SK-N-SH treated with all-trans-retinoic acid at 6 μM for 48 hours (cell line): ENCODE measurements at regions not wholly inside any gene's neighbourhood (a gene's known extent, or its start where the extent isn't known, plus 50 kb on each side); places are given as distances from the start of the nearest gene placed in this dataset.

ENCODE experiments used
- ATAC-seq: fragments of 200-7000 bp; cut with Tn5 transposase; 3 replicates; pipeline ENCODE4 v1.9.1; 2020; ENCODE audit warnings: mild to moderate bottlenecking, moderate library complexity
- BACH2 ChIP-seq: fragments of 250-450 bp; sonication (Bioruptor Pico); IDR thresholded peaks from 2 replicates; pipeline ENCODE4 v1.9.0; 2021; ENCODE audit warnings: mild to moderate bottlenecking, borderline replicate concordance
- CSDC2 ChIP-seq: fragments of 250-450 bp; sonication (Bioruptor Pico); IDR thresholded peaks from 2 replicates; pipeline ENCODE4 v1.5.0; 2020; ENCODE audit warnings: mild to moderate bottlenecking, moderate library complexity
- CSRNP3 ChIP-seq: fragments of 250-450 bp; sonication (Bioruptor Pico); IDR thresholded peaks from 2 replicates; pipeline ENCODE4 v1.5.1; 2021; ENCODE audit warnings: mild to moderate bottlenecking, moderate library complexity
- ESRRG ChIP-seq: fragments of 250-450 bp; sonication (Bioruptor Pico); IDR thresholded peaks from 2 replicates; pipeline ENCODE4 v1.6.1; 2021; ENCODE audit warnings: mild to moderate bottlenecking
- GLIS3 ChIP-seq: fragments of 250-450 bp; sonication (Bioruptor Pico); IDR thresholded peaks from 2 replicates; pipeline ENCODE4 v1.5.0; 2020; ENCODE audit warnings: mild to moderate bottlenecking, moderate library complexity
- ISL1 ChIP-seq: fragments of 250-450 bp; sonication (Bioruptor Pico); IDR thresholded peaks from 2 replicates; pipeline ENCODE4 v2.1.2; 2022; ENCODE audit warnings: mild to moderate bottlenecking, moderate library complexity
- POU6F1 ChIP-seq: fragments of 250-450 bp; sonication (Bioruptor Pico); IDR thresholded peaks from 2 replicates; pipeline ENCODE4 v1.8.0; 2021; ENCODE audit warnings: low read depth, mild to moderate bottlenecking, moderate library complexity, borderline replicate concordance
- PPARA ChIP-seq: fragments of 250-450 bp; sonication (Bioruptor Pico); IDR thresholded peaks from 2 replicates; pipeline ENCODE4 v1.5.0; 2020; ENCODE audit warnings: mild to moderate bottlenecking, borderline replicate concordance
- RARB ChIP-seq: fragments of 250-450 bp; sonication (Bioruptor Pico); IDR thresholded peaks from 2 replicates; pipeline ENCODE4 v1.8.0; 2021; ENCODE audit warnings: mild to moderate bottlenecking, moderate library complexity
- TCF4 ChIP-seq: fragments of 250-450 bp; sonication (Bioruptor Pico); IDR thresholded peaks from 2 replicates; pipeline ENCODE4 v1.8.0; 2021; ENCODE audit warnings: mild to moderate bottlenecking, moderate library complexity, borderline replicate concordance
- ZC3H10 ChIP-seq: fragments of 250-450 bp; sonication (Bioruptor Pico); IDR thresholded peaks from 2 replicates; pipeline ENCODE4 v1.5.1; 2021; ENCODE audit warnings: mild to moderate bottlenecking, moderate library complexity
- ZFP30 ChIP-seq: fragments of 450-650 bp; formaldehyde crosslinking; IDR thresholded peaks from 2 replicates; pipeline ENCODE4 v1.5.0; 2022; ENCODE audit warnings: mild to moderate bottlenecking, moderate library complexity
- ZNF70 ChIP-seq: fragments of 450-650 bp; formaldehyde crosslinking; IDR thresholded peaks from 2 replicates; pipeline ENCODE4 v1.5.0; 2020; ENCODE audit warnings: mild to moderate bottlenecking, moderate library complexity
- ZNF8 ChIP-seq: fragments of 450-650 bp; formaldehyde crosslinking; IDR thresholded peaks from 2 replicates; pipeline ENCODE4 v1.5.0; 2020; ENCODE audit warnings: mild to moderate bottlenecking, moderate library complexity
- TF ChIP-seq, protein P1 (sequence below): fragments of 250-450 bp; sonication (Bioruptor Pico); IDR thresholded peaks from 2 replicates; pipeline ENCODE4 v1.5.1; 2020; ENCODE audit warnings: low read depth, mild to moderate bottlenecking, moderate library complexity
- TF ChIP-seq, protein P2 (sequence below): fragments of 250-450 bp; sonication (Bioruptor Pico); IDR thresholded peaks from 2 replicates; pipeline ENCODE4 v1.5.0; 2020; ENCODE audit warnings: mild to moderate bottlenecking, moderate library complexity

- TF ChIP-seq, protein P1, sequence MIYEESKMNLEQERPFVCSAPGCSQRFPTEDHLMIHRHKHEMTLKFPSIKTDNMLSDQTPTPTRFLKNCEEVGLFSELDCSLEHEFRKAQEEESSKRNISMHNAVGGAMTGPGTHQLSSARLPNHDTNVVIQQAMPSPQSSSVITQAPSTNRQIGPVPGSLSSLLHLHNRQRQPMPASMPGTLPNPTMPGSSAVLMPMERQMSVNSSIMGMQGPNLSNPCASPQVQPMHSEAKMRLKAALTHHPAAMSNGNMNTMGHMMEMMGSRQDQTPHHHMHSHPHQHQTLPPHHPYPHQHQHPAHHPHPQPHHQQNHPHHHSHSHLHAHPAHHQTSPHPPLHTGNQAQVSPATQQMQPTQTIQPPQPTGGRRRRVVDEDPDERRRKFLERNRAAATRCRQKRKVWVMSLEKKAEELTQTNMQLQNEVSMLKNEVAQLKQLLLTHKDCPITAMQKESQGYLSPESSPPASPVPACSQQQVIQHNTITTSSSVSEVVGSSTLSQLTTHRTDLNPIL (CRISPR knock-in tag) = no peak
Measured at GRCh38 chr5:6112125-6112524, 266.2 kb downstream of the MED10 start (continued).

DNA sequence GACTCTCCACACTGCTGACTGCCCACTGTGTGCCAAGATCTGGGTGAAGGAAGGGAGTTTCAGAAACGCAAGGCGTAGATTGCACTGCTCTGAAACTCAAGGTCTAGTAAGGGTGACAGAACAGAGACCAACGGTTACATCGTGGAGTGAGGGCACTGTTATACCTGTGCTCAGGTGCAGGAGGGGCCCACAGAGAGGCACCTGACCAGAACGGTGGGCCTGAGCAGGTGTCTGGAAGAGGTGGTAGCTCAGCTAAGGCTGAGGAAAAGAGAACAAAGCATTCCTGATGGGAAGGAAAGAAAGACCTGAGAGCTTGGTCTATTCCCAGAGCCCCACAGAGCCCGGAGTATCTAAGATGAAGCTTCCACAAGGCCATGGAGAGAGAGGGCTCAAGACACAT, 267.2 kb downstream of the MED10 start:
- no peak for ATAC-seq
- no peak for TF ChIP-seq ZNF8
- TF ChIP-seq ESRRG = no peak
- TF ChIP-seq ZNF70 (CRISPR knock-in tag) = no peak
- TF ChIP-seq BACH2 (CRISPR knock-in tag) = no peak
- no peak for TF ChIP-seq ZC3H10
- TF ChIP-seq, all 23 proteins: peak for 0

DNA sequence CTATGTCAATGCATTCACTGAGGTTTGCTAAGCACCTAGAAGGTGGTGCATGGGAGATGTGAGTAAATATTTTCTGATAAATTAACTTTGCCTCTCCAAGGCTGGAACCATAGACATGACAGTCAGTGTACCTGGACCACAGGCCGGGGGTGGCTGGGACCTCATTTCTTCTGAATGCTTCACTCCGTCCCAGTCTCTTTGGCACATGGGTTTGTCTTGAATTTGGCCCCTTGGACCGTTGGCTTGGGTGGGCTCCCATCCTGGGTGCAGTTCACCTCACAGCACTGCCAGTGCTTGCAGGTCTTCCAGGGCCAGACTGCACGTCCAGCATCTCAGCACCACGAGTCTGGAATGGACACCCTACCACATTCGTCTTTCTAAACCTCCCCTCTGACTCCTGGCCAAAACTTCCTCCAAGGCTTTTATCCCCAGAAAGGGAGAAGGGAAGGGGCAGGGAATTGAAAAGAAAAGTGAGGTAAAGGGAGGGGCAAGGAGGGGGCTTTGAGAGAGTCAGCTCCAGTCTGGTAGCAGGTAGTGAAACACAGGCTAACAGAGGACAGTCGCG, 267.8 kb downstream of the MED10 start:
- TF ChIP-seq, protein P2, sequence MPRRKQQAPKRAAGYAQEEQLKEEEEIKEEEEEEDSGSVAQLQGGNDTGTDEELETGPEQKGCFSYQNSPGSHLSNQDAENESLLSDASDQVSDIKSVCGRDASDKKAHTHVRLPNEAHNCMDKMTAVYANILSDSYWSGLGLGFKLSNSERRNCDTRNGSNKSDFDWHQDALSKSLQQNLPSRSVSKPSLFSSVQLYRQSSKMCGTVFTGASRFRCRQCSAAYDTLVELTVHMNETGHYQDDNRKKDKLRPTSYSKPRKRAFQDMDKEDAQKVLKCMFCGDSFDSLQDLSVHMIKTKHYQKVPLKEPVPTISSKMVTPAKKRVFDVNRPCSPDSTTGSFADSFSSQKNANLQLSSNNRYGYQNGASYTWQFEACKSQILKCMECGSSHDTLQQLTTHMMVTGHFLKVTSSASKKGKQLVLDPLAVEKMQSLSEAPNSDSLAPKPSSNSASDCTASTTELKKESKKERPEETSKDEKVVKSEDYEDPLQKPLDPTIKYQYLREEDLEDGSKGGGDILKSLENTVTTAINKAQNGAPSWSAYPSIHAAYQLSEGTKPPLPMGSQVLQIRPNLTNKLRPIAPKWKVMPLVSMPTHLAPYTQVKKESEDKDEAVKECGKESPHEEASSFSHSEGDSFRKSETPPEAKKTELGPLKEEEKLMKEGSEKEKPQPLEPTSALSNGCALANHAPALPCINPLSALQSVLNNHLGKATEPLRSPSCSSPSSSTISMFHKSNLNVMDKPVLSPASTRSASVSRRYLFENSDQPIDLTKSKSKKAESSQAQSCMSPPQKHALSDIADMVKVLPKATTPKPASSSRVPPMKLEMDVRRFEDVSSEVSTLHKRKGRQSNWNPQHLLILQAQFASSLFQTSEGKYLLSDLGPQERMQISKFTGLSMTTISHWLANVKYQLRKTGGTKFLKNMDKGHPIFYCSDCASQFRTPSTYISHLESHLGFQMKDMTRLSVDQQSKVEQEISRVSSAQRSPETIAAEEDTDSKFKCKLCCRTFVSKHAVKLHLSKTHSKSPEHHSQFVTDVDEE (CRISPR knock-in tag) = no peak
- TF ChIP-seq RARB (no peak), ZFP30 (no peak), ZC3H10 (no peak)
- no peak for ATAC-seq

GRCh38 chr5:6108981-6109825, 269.1 kb downstream of the MED10 start:
- TF ChIP-seq, protein P1 (CRISPR knock-in tag) = no peak
- TF ChIP-seq ZNF8 (no peak), GLIS3 (CRISPR knock-in tag) (no peak), CSDC2 (CRISPR knock-in tag) (no peak)
- no peak for ATAC-seq

DNA sequence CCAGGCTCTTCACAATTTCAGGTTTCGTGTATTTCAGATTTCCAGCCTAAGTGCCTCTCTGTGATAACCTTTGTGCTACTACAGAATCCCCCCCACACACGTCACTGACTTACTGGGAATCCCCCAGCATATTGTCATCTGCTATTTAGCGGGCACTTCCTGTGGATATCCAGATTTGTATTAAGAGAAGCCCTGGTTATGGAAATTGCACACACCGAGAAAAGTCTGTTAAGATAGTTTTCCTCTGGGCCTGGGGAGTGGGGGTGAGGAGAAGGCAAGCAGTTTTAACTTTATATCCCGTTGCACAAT, 269.9 kb downstream of the MED10 start:
- TF ChIP-seq CSRNP3 (CRISPR knock-in tag) = no peak
- no peak for TF ChIP-seq TCF4
- TF ChIP-seq ISL1 (CRISPR knock-in tag) = no peak
- no peak for TF ChIP-seq PPARA (CRISPR knock-in tag)
- ATAC-seq = no peak

GRCh38 chr5:6107675-6108539, 270.4 kb downstream of the MED10 start:
- no peak for ATAC-seq
- TF ChIP-seq ISL1 (CRISPR knock-in tag) (no peak), PPARA (CRISPR knock-in tag) (no peak), POU6F1 (CRISPR knock-in tag) (no peak)
